ENCODE measurements at regions not wholly inside any gene's neighbourhood (a gene's known extent, or its start where the extent isn't known, plus 50 kb on each side); places are given as distances from the start of the nearest gene placed in this dataset.

GRCh38 chr3:135756106-135756668 is 209.3 kb upstream of the PPP2R3A start:
- Mint-ChIP-seq H3K9me3 (peaks cover 0 to 8% (median under 1%) of the 10 kb centered on the region in 8 donors), H3K27me3 (no peaks in the 10 kb centered on the region), H3K4me1 (no peaks in the 10 kb centered on the region), H3K27ac (no peak overlapping the region), H3K36me3 (no peaks in the 10 kb centered on the region), H3K4me3 (no peak overlapping the region)
- Histone ChIP-seq H3K27me3 (ENCODE audit: insufficient read depth, low read length) (no peaks in the 10 kb centered on the region), H3K9me3 (ENCODE audit: control insufficient read depth in 1 of 2, low read length in 2 of 2) (no peaks in the 10 kb centered on the region), H3K36me3 (ENCODE audit: insufficient read depth, low read length) (no peaks in the 10 kb centered on the region), H3K4me1 (ENCODE audit: insufficient read depth, low read length) (no peaks in the 10 kb centered on the region), H3K4me3 (ENCODE audit: low read length in 2 of 2) (no peak overlapping the region), H3K27ac (ENCODE audit: low read depth, low read length) (no peak overlapping the region)
- intact Hi-C loops (cut with micrococcal nuclease) = no loop called here
- ChIA-PET POLR2A (ENCODE audit: partially characterized antibody) (no interaction called here), CTCF (ENCODE audit: partially characterized antibody) (no interaction called here)
- no peak for DNase-seq

GRCh38 chr3:135757421-135757820 is 208.1 kb upstream of the PPP2R3A start:
- ChIA-PET CTCF (ENCODE audit: partially characterized antibody) (no interaction called here), POLR2A (ENCODE audit: partially characterized antibody) (no interaction called here)
- Histone ChIP-seq H3K9me3 (ENCODE audit: control insufficient read depth in 1 of 2, low read length in 2 of 2) (no peaks in the 10 kb centered on the region), H3K27ac (ENCODE audit: low read depth, low read length) (no peak overlapping the region), H3K4me3 (ENCODE audit: low read length in 2 of 2) (no peak overlapping the region), H3K36me3 (ENCODE audit: insufficient read depth, low read length) (no peaks in the 10 kb centered on the region), H3K27me3 (ENCODE audit: insufficient read depth, low read length) (no peaks in the 10 kb centered on the region), H3K4me1 (ENCODE audit: insufficient read depth, low read length) (no peaks in the 10 kb centered on the region)
- H3K27ac Mint-ChIP-seq = no peak overlapping the region
- DNase-seq = no peak
- no peaks in the 10 kb centered on the region for H3K36me3 Mint-ChIP-seq
- intact Hi-C loops (cut with micrococcal nuclease) = no loop called here
- H3K27me3 Mint-ChIP-seq = no peaks in the 10 kb centered on the region
- H3K9me3 Mint-ChIP-seq = peaks cover 0 to 8% (median 0%) of the 10 kb centered on the region in 8 donors
- no peak overlapping the region for H3K4me3 Mint-ChIP-seq
- no peaks in the 10 kb centered on the region for H3K4me1 Mint-ChIP-seq

DNA sequence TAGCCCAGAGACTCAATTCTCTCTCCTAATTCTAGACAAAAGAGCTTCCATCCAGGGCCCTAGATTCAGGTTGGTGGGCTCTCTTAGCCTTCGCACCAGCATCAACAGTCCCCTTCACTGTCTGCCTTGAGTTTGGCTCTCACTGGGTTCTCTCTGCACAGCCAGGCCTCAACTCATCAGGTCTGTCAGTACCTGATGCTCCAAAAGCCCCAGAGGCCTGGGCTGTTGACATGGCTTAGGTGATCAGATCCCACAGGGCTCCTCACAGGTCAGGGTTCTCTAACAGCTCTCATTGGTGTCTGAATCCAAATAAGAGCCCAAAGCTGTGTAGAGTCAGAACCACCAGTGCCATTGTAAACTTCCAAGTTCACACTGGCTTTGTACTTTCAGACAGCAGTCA is 206.6 kb upstream of the PPP2R3A start:
- H3K4me3 ChIP-seq (ENCODE audit: low read length in 2 of 2) = no peak overlapping the region
- no peaks in the 10 kb centered on the region for H3K27me3 ChIP-seq (ENCODE audit: insufficient read depth, low read length)
- Mint-ChIP-seq H3K27me3 (no peaks in the 10 kb centered on the region), H3K36me3 (no peaks in the 10 kb centered on the region), H3K9me3 (peaks cover 0 to 8% (median 0%) of the 10 kb centered on the region in 8 donors), H3K4me3 (no peak overlapping the region), H3K27ac (no peak overlapping the region), H3K4me1 (no peaks in the 10 kb centered on the region)
- intact Hi-C loops (cut with micrococcal nuclease) = no loop called here
- ChIA-PET CTCF (ENCODE audit: partially characterized antibody) (no interaction called here), POLR2A (ENCODE audit: partially characterized antibody) (no interaction called here)
- H3K27ac ChIP-seq (ENCODE audit: low read depth, low read length) = no peak overlapping the region
- H3K4me1 ChIP-seq (ENCODE audit: insufficient read depth, low read length) = no peaks in the 10 kb centered on the region
- H3K36me3 ChIP-seq (ENCODE audit: insufficient read depth, low read length) = no peaks in the 10 kb centered on the region
- no peak for DNase-seq
- H3K9me3 ChIP-seq (ENCODE audit: control insufficient read depth in 1 of 2, low read length in 2 of 2) = no peaks in the 10 kb centered on the region

- Histone ChIP-seq H3K4me3 (ENCODE audit: low read length in 2 of 2) (no peak overlapping the region), H3K9me3 (ENCODE audit: control insufficient read depth in 1 of 2, low read length in 2 of 2) (no peaks in the 10 kb centered on the region), H3K27ac (ENCODE audit: low read depth, low read length) (no peak overlapping the region), H3K27me3 (ENCODE audit: insufficient read depth, low read length) (no peaks in the 10 kb centered on the region), H3K4me1 (ENCODE audit: insufficient read depth, low read length) (no peaks in the 10 kb centered on the region), H3K36me3 (ENCODE audit: insufficient read depth, low read length) (no peaks in the 10 kb centered on the region)
- POLR2A ChIA-PET (ENCODE audit: partially characterized antibody) = no interaction called here
- intact Hi-C loops (cut with micrococcal nuclease) = no loop called here
- CTCF ChIA-PET (ENCODE audit: partially characterized antibody) = no interaction called here
- DNase-seq = no peak
- no peak overlapping the region for H3K27ac Mint-ChIP-seq
- no peaks in the 10 kb centered on the region for H3K27me3 Mint-ChIP-seq
- H3K4me1 Mint-ChIP-seq = no peaks in the 10 kb centered on the region
- H3K4me3 Mint-ChIP-seq = no peak overlapping the region
- H3K9me3 Mint-ChIP-seq = peaks cover 0 to 8% (median 4%) of the 10 kb centered on the region in 8 donors
- H3K36me3 Mint-ChIP-seq = no peaks in the 10 kb centered on the region
Measured at GRCh38 chr3:135759651-135760050, 205.9 kb upstream of the PPP2R3A start.

DNA sequence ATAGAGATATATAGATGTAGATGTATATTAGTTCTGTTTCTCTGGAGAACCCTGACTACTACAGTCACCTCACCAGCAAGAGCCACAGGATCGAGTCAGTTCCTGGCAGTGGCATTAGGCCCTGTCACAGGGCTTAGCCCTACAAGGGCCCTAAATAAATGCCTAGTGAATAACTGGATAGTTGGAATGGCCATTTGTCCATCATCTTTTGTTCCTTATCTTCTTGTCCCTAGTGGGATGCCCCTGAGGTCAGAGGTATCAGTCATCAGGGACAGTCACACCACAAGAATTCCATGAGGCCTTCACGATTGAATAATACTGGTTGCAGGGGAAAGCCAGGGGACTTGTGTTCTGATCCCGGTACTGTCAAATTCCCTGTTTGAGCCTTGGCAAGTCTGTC is 204.9 kb upstream of the PPP2R3A start:
- H3K9me3 Mint-ChIP-seq = peaks cover 0 to 15% (median 5%) of the 10 kb centered on the region in 8 donors
- H3K4me3 Mint-ChIP-seq = no peak overlapping the region
- no peak overlapping the region for H3K27ac ChIP-seq (ENCODE audit: low read depth, low read length)
- no peaks in the 10 kb centered on the region for H3K9me3 ChIP-seq (ENCODE audit: control insufficient read depth in 1 of 2, low read length in 2 of 2)
- H3K27me3 Mint-ChIP-seq = no peaks in the 10 kb centered on the region
- H3K27ac Mint-ChIP-seq = no peak overlapping the region
- H3K4me1 Mint-ChIP-seq = no peaks in the 10 kb centered on the region
- H3K4me3 ChIP-seq (ENCODE audit: low read length in 2 of 2) = no peak overlapping the region
- H3K36me3 ChIP-seq (ENCODE audit: insufficient read depth, low read length) = no peaks in the 10 kb centered on the region
- DNase-seq = no peak
- POLR2A ChIA-PET (ENCODE audit: partially characterized antibody) = no interaction called here
- H3K27me3 ChIP-seq (ENCODE audit: insufficient read depth, low read length) = no peaks in the 10 kb centered on the region
- H3K4me1 ChIP-seq (ENCODE audit: insufficient read depth, low read length) = no peaks in the 10 kb centered on the region
- intact Hi-C loops (cut with micrococcal nuclease) = no loop called here
- no peaks in the 10 kb centered on the region for H3K36me3 Mint-ChIP-seq
- CTCF ChIA-PET (ENCODE audit: partially characterized antibody) = no interaction called here

GRCh38 chr3:135762188-135762856 is 203.2 kb upstream of the PPP2R3A start:
- Histone ChIP-seq H3K27ac (ENCODE audit: low read depth, low read length) (no peak overlapping the region), H3K27me3 (ENCODE audit: insufficient read depth, low read length) (no peaks in the 10 kb centered on the region), H3K36me3 (ENCODE audit: insufficient read depth, low read length) (no peaks in the 10 kb centered on the region), H3K9me3 (ENCODE audit: control insufficient read depth in 1 of 2, low read length in 2 of 2) (no peaks in the 10 kb centered on the region), H3K4me3 (ENCODE audit: low read length in 2 of 2) (no peak overlapping the region), H3K4me1 (ENCODE audit: insufficient read depth, low read length) (no peaks in the 10 kb centered on the region)
- H3K27me3 Mint-ChIP-seq = peaks cover 0 to 2% of the 10 kb centered on the region in 2 donors
- no peak overlapping the region for H3K27ac Mint-ChIP-seq
- ChIA-PET POLR2A (ENCODE audit: partially characterized antibody) (no interaction called here), CTCF (ENCODE audit: partially characterized antibody) (no interaction called here)
- H3K4me1 Mint-ChIP-seq = no peaks in the 10 kb centered on the region
- intact Hi-C loops (cut with micrococcal nuclease) = no loop called here
- peaks cover 0 to 16% (median 6%) of the 10 kb centered on the region in 8 donors for H3K9me3 Mint-ChIP-seq
- no peaks in the 10 kb centered on the region for H3K36me3 Mint-ChIP-seq
- no peak for DNase-seq
- H3K4me3 Mint-ChIP-seq = no peak overlapping the region

- Histone ChIP-seq H3K4me3 (ENCODE audit: low read length in 2 of 2) (no peak overlapping the region), H3K27ac (ENCODE audit: low read depth, low read length) (no peak overlapping the region), H3K36me3 (ENCODE audit: insufficient read depth, low read length) (no peaks in the 10 kb centered on the region), H3K4me1 (ENCODE audit: insufficient read depth, low read length) (no peaks in the 10 kb centered on the region), H3K27me3 (ENCODE audit: insufficient read depth, low read length) (no peaks in the 10 kb centered on the region), H3K9me3 (ENCODE audit: control insufficient read depth in 1 of 2, low read length in 2 of 2) (no peaks in the 10 kb centered on the region)
- ChIA-PET CTCF (ENCODE audit: partially characterized antibody) (no interaction called here), POLR2A (ENCODE audit: partially characterized antibody) (no interaction called here)
- no peak overlapping the region for H3K27ac Mint-ChIP-seq
- intact Hi-C loops (cut with micrococcal nuclease) = no loop called here
- H3K4me1 Mint-ChIP-seq = no peaks in the 10 kb centered on the region
- H3K36me3 Mint-ChIP-seq = no peaks in the 10 kb centered on the region
- peaks cover 2% of the 10 kb centered on the region in 2 donors for H3K27me3 Mint-ChIP-seq
- peaks cover 0 to 16% (median 6%) of the 10 kb centered on the region in 8 donors for H3K9me3 Mint-ChIP-seq
- H3K4me3 Mint-ChIP-seq = no peak overlapping the region
- DNase-seq = no peak
Measured at GRCh38 chr3:135766115-135766514, 199.4 kb upstream of the PPP2R3A start.

All from CD4-positive, alpha-beta memory T cell (primary cell).